Activated CD4-positive, CD25-positive, alpha-beta regulatory T cell treated with anti-CD3 and anti-CD28 coated beads, Interleukin-2, amount 50 U/mL, for 16 hours (primary cell): ENCODE measurements at regions not wholly inside any gene's neighbourhood (a gene's known extent, or its start where the extent isn't known, plus 50 kb on each side); places are given as distances from the start of the nearest gene placed in this dataset.
"Not testable (repeated sequence)": the region's sequence is repeated elsewhere in the genome, so short reads cannot be mapped to it uniquely, and the experiment has no call there.

Source experiments
- DNase-seq: peaks from one replicate; pipeline ENCODE4 v3.0.0-alpha.2; 2020; ENCODE audit warnings: low read depth, low spot score

- not testable (repeated sequence) for DNase-seq
These were observed 275.5 kb upstream of the FRG2C start for GRCh38 chr3:75388486-75389124.

- DNase-seq, result not testable (repeated sequence)
These were observed 270.8 kb upstream of the FRG2C start for GRCh38 chr3:75393288-75393694.

GRCh38 chr3:75394102-75394501 is 270.0 kb upstream of the FRG2C start:
- DNase-seq, result not testable (repeated sequence)

GRCh38 chr3:75394562-75395360 is 269.4 kb upstream of the FRG2C start:
- not testable (repeated sequence) for DNase-seq

- DNase-seq, result no peak
These were observed 268.4 kb upstream of the FRG2C start for GRCh38 chr3:75395580-75396315.

GRCh38 chr3:75396316-75396802 is 267.8 kb upstream of the FRG2C start:
- DNase-seq, result no peak

- not testable (repeated sequence) for DNase-seq
These were observed 266.6 kb upstream of the FRG2C start for GRCh38 chr3:75397486-75397885.

GRCh38 chr3:75422101-75422945 is 241.8 kb upstream of the FRG2C start:
- not testable (repeated sequence) for DNase-seq

GRCh38 chr3:75425379-75425778 is 238.7 kb upstream of the FRG2C start:
- not testable (repeated sequence) for DNase-seq

GRCh38 chr3:75427486-75427885 is 236.6 kb upstream of the FRG2C start:
- DNase-seq, result not testable (repeated sequence)

- DNase-seq, result not testable (repeated sequence)
These were observed 236.2 kb upstream of the FRG2C start for GRCh38 chr3:75427906-75428305.

GRCh38 chr3:75429561-75430220 is 234.4 kb upstream of the FRG2C start:
- DNase-seq, result peak; percentile 43

GRCh38 chr3:75430406-75430805 is 233.7 kb upstream of the FRG2C start:
- DNase-seq, result not testable (repeated sequence)

GRCh38 chr3:75431120-75431519 is 233.0 kb upstream of the FRG2C start:
- not testable (repeated sequence) for DNase-seq

- DNase-seq, result not testable (repeated sequence)
These were observed 231.7 kb upstream of the FRG2C start for GRCh38 chr3:75432466-75432865.

GRCh38 chr3:75432885-75433284 is 231.2 kb upstream of the FRG2C start:
- DNase-seq, result not testable (repeated sequence)

- DNase-seq, result not testable (repeated sequence)
These were observed 230.8 kb upstream of the FRG2C start for GRCh38 chr3:75433295-75433694.

GRCh38 chr3:75434276-75434912 is 229.7 kb upstream of the FRG2C start:
- not testable (repeated sequence) for DNase-seq

- peak; percentile 93 for DNase-seq
These were observed 229.0 kb upstream of the FRG2C start for GRCh38 chr3:75434913-75435793.
